Activated CD4-positive, alpha-beta T cell treated with anti-CD3 and anti-CD28 coated beads, Interleukin-10, Interleukin-2, amounts not matched to agents 100 ng/mL and 50 ng/mL, durations not matched to agents 16 hours and 8 hours (primary cell): ENCODE measurements at regions not wholly inside any gene's neighbourhood (a gene's known extent, or its start where the extent isn't known, plus 50 kb on each side); places are given as distances from the start of the nearest gene placed in this dataset.
"Not testable (repeated sequence)": the region's sequence is repeated elsewhere in the genome, so short reads cannot be mapped to it uniquely, and the experiment has no call there.

ENCODE experiments used
- DNase-seq: peaks from one replicate; pipeline ENCODE4 v3.0.0-alpha.2; 2020

- DNase-seq, result not testable (repeated sequence)
These were observed 761.6 kb upstream of the NCAM2 start for GRCh38 chr21:20236649-20237048.

GRCh38 chr21:20249401-20249800, 748.8 kb upstream of the NCAM2 start:
- no peak for DNase-seq

GRCh38 chr21:20250337-20250736, 747.9 kb upstream of the NCAM2 start:
- DNase-seq, result no peak

GRCh38 chr21:20253261-20253660, 744.9 kb upstream of the NCAM2 start:
- DNase-seq, result no peak

- no peak for DNase-seq
These were observed 743.2 kb upstream of the NCAM2 start for GRCh38 chr21:20254964-20255363.

- no peak for DNase-seq
These were observed 741.0 kb upstream of the NCAM2 start for GRCh38 chr21:20257052-20257740.

GRCh38 chr21:20258542-20258941, 739.7 kb upstream of the NCAM2 start:
- DNase-seq, result no peak

- no peak for DNase-seq
These were observed 739.0 kb upstream of the NCAM2 start for GRCh38 chr21:20259031-20259867.

- no peak for DNase-seq
These were observed 738.1 kb upstream of the NCAM2 start for GRCh38 chr21:20260124-20260523.

GRCh38 chr21:20261364-20261763, 736.8 kb upstream of the NCAM2 start:
- DNase-seq, result no peak

- DNase-seq, result no peak
These were observed 732.3 kb upstream of the NCAM2 start for GRCh38 chr21:20265707-20266440.

- DNase-seq, result no peak
These were observed 731.8 kb upstream of the NCAM2 start for GRCh38 chr21:20266441-20266710.

GRCh38 chr21:20270365-20271055, 727.7 kb upstream of the NCAM2 start:
- no peak for DNase-seq

GRCh38 chr21:20272791-20273362, 725.3 kb upstream of the NCAM2 start:
- DNase-seq, result no peak

GRCh38 chr21:20276377-20276776, 721.8 kb upstream of the NCAM2 start:
- no peak for DNase-seq

GRCh38 chr21:20276954-20277353, 721.3 kb upstream of the NCAM2 start:
- DNase-seq, result no peak

- no peak for DNase-seq
These were observed 714.4 kb upstream of the NCAM2 start for GRCh38 chr21:20283836-20284235.

GRCh38 chr21:20292280-20292679, 705.9 kb upstream of the NCAM2 start:
- no peak for DNase-seq

GRCh38 chr21:20292854-20293253, 705.4 kb upstream of the NCAM2 start:
- not testable (repeated sequence) for DNase-seq

GRCh38 chr21:20301395-20301794, 696.8 kb upstream of the NCAM2 start:
- DNase-seq, result no peak

- no peak for DNase-seq
These were observed 696.1 kb upstream of the NCAM2 start for GRCh38 chr21:20302084-20302483.

GRCh38 chr21:20306836-20307235, 691.4 kb upstream of the NCAM2 start:
- no peak for DNase-seq
